ENCODE measurements at regions not wholly inside any gene's neighbourhood (a gene's known extent, or its start where the extent isn't known, plus 50 kb on each side); places are given as distances from the start of the nearest gene placed in this dataset.

GRCh38 chr13:62583466-62583865, 1167.8 kb upstream of the PCDH20 start:
- POLR2A ChIA-PET: no interaction called here
- CTCF ChIA-PET: no interaction called here
- no peak for DNase-seq (ENCODE audit: extremely low spot score)
- TF ChIP-seq CTCF (IDR thresholded peaks at IDR 0.05; ENCODE audit: control extremely low read depth, extremely low read depth, low read depth, missing control alignments): no peak

GRCh38 chr13:62578402-62578801, 1162.8 kb upstream of the PCDH20 start:
- no peak for DNase-seq (ENCODE audit: extremely low spot score)
- CTCF ChIA-PET: interaction anchor here (1.2 kb wide), 1 partner anchor 16 kb away, joined by 3 read pairs; no protein-coding TSS in a partner anchor
- POLR2A ChIA-PET: no interaction called here
- TF ChIP-seq CTCF (IDR thresholded peaks at IDR 0.05; ENCODE audit: control extremely low read depth, extremely low read depth, low read depth, missing control alignments): no peak

- no peak for TF ChIP-seq CTCF (IDR thresholded peaks at IDR 0.05; ENCODE audit: control extremely low read depth, extremely low read depth, low read depth, missing control alignments)
- CTCF ChIA-PET: no interaction called here
- POLR2A ChIA-PET: no interaction called here
- DNase-seq (ENCODE audit: extremely low spot score): no peak
Measured at GRCh38 chr13:62564770-62565169, 1149.1 kb upstream of the PCDH20 start.

DNA sequence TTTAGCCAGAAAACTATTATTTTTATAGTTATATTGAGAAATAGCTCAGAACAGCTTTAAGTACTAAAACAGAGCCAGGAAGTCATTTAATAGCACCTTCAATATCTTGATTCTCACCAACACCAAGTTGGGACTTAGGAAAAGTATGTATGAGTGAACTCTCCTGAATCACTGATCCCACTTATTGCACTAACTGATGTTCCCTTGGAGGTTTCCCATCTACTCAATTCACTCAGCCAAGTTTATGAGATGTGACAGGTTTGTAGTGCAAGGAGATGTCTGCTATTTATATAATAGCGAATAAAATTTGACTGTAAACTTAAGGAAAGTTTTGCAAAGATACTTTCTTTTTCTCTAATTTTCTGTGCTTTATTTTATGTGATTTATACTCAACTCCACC, 1147.6 kb upstream of the PCDH20 start:
- CTCF ChIA-PET: interaction anchor here (1.3 kb wide), 1 partner anchor 18 kb away, joined by 3 read pairs; no protein-coding TSS in a partner anchor
- POLR2A ChIA-PET: no interaction called here
- TF ChIP-seq CTCF (IDR thresholded peaks at IDR 0.05; ENCODE audit: control extremely low read depth, extremely low read depth, low read depth, missing control alignments): no peak
- DNase-seq (ENCODE audit: extremely low spot score): no peak

DNA sequence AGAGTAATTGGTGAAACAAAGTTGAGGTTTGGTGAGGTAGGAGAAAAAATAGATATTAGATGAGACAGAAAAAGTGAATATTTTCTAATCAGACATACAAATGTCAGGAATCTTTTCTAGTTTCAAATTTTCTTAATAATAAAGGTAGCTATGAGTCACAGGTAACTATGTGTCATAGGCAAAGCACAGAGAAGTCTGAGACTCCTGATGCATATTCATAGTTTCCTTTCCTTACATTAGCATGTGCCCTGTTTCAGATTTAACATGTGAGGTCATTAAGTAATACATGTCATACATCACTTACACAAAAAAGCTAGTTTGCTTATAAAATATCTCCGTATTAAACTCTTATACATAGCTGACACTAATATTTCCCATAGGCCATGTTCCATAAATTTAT, 1141.3 kb upstream of the PCDH20 start:
- POLR2A ChIA-PET: no interaction called here
- DNase-seq (ENCODE audit: extremely low spot score): no peak
- no peak for TF ChIP-seq CTCF (IDR thresholded peaks at IDR 0.05; ENCODE audit: control extremely low read depth, extremely low read depth, low read depth, missing control alignments)
- CTCF ChIA-PET: interaction anchor here (1.9 kb wide), 1 partner anchor 45 kb away, joined by 5 read pairs; no protein-coding TSS in a partner anchor

DNA sequence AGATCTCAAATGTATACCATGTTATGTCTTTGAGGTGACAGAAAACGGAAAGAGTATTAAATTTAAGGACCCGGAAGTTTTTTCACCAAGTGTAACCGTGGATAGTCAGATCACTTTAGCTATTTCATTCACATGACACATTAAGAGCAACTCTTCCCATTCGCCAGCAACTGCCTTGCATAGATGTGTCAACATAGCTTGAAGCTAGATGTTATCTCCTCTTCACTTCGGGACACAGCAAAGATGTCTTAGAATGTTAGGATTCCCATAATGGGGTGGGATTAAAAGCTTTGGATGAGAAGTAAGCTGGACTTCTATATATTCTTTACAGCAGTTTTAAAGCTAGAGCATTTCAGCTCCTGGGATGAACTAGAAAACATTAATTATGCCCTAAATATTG, 1135.9 kb upstream of the PCDH20 start:
- DNase-seq (ENCODE audit: extremely low spot score): no peak
- ChIA-PET POLR2A (no interaction called here), CTCF (interaction anchor here (1.1 to 2.0 kb wide), 3 partner anchors 9 to 11 kb away, joined by 3 to 5 read pairs (median 3); no protein-coding TSS in a partner anchor)
- no peak for TF ChIP-seq CTCF (IDR thresholded peaks at IDR 0.05; ENCODE audit: control extremely low read depth, extremely low read depth, low read depth, missing control alignments)

GRCh38 chr13:62544928-62545327, 1129.3 kb upstream of the PCDH20 start:
- no peak for TF ChIP-seq CTCF (IDR thresholded peaks at IDR 0.05; ENCODE audit: control extremely low read depth, extremely low read depth, low read depth, missing control alignments)
- ChIA-PET POLR2A (no interaction called here), CTCF (interaction anchor here (0.7 to 2.5 kb wide), 5 partner anchors 8 to 37 kb away, joined by 3 to 16 read pairs (median 3); no protein-coding TSS in a partner anchor)
- no peak for DNase-seq (ENCODE audit: extremely low spot score)
